ENCODE measurements at regions not wholly inside any gene's neighbourhood (a gene's known extent, or its start where the extent isn't known, plus 50 kb on each side); places are given as distances from the start of the nearest gene placed in this dataset.
"Not testable (repeated sequence)": the region's sequence is repeated elsewhere in the genome, so short reads cannot be mapped to it uniquely, and the experiment has no call there.

- DNase-seq (ENCODE audit: low spot score): not testable (repeated sequence)
Measured at GRCh38 chr21:8194042-8194441, 2327.3 kb upstream of the TPTE start.

GRCh38 chr21:8197377-8198027 lies 2323.9 kb upstream of the TPTE start:
- not testable (repeated sequence) for DNase-seq (ENCODE audit: low spot score)

GRCh38 chr21:8205094-8205891 lies 2316.1 kb upstream of the TPTE start:
- not testable (repeated sequence) for DNase-seq (ENCODE audit: low spot score)

GRCh38 chr21:8205892-8206188 lies 2315.5 kb upstream of the TPTE start:
- not testable (repeated sequence) for DNase-seq (ENCODE audit: low spot score)

GRCh38 chr21:8212986-8213550 lies 2308.3 kb upstream of the TPTE start:
- not testable (repeated sequence) for DNase-seq (ENCODE audit: low spot score)

- DNase-seq (ENCODE audit: low spot score): not testable (repeated sequence)
Measured at GRCh38 chr21:8214539-8214938, 2306.8 kb upstream of the TPTE start.

- not testable (repeated sequence) for DNase-seq (ENCODE audit: low spot score)
Measured at GRCh38 chr21:8229366-8230150, 2291.8 kb upstream of the TPTE start.

- DNase-seq (ENCODE audit: low spot score): not testable (repeated sequence)
Measured at GRCh38 chr21:8231252-8231651, 2290.1 kb upstream of the TPTE start.

- DNase-seq (ENCODE audit: low spot score): not testable (repeated sequence)
Measured at GRCh38 chr21:8233000-8233399, 2288.4 kb upstream of the TPTE start.

- DNase-seq (ENCODE audit: low spot score): not testable (repeated sequence)
Measured at GRCh38 chr21:8234059-8234458, 2287.3 kb upstream of the TPTE start.

- not testable (repeated sequence) for DNase-seq (ENCODE audit: low spot score)
Measured at GRCh38 chr21:8244723-8245641, 2276.4 kb upstream of the TPTE start.

GRCh38 chr21:8245642-8246402 lies 2275.6 kb upstream of the TPTE start:
- not testable (repeated sequence) for DNase-seq (ENCODE audit: low spot score)

- not testable (repeated sequence) for DNase-seq (ENCODE audit: low spot score)
Measured at GRCh38 chr21:8251701-8252100, 2269.7 kb upstream of the TPTE start.

GRCh38 chr21:8255094-8255493 lies 2266.3 kb upstream of the TPTE start:
- not testable (repeated sequence) for DNase-seq (ENCODE audit: low spot score)

- peak; percentile 2 for DNase-seq (ENCODE audit: low spot score)
Measured at GRCh38 chr21:8257083-8257799, 2264.1 kb upstream of the TPTE start.

GRCh38 chr21:8260065-8260627 lies 2261.2 kb upstream of the TPTE start:
- not testable (repeated sequence) for DNase-seq (ENCODE audit: low spot score)

All from hematopoietic multipotent progenitor cell treated with erythropoietin and hydrocortisone succinate and interleukin-3 and kit ligand, for 17 days (in vitro differentiated cells).